Panc1 (cell line): ENCODE measurements at regions not wholly inside any gene's neighbourhood (a gene's known extent, or its start where the extent isn't known, plus 50 kb on each side); places are given as distances from the start of the nearest gene placed in this dataset.

Experiments used
- ATAC-seq: fragments of 200-7000 bp; cut with Tn5 transposase; 2 replicates; pipeline ENCODE4 v1.9.1; 2020; ENCODE audit warnings: mild to moderate bottlenecking, moderate library complexity
- BruUV-seq: library from RNA; stranded (reverse); fragments of 400-500 nt; replicated peaks from 2 replicates; lab custom pipeline; 2021; lab: Mats Ljungman, UMichigan
- CTCF ChIA-PET: fragments of 300-600 bp; sonication (Branson Sonifier 250); formaldehyde crosslinking; loops from one replicate; lab custom pipeline; 2022; ENCODE audit warnings: antibody characterized with exemption; lab: Charles Lee
- POLR2A ChIA-PET: fragments of 300-600 bp; sonication (Branson Sonifier 250); formaldehyde crosslinking; loops from one replicate; lab custom pipeline; 2022; ENCODE audit warnings: antibody characterized with exemption; lab: Charles Lee
- DNase-seq: peaks from one replicate; pipeline ENCODE4 v3.0.0-alpha.2; 2010; ENCODE audit warnings: low read depth, low spot score
- H3K27ac ChIP-seq: 2 replicates; pipeline ENCODE4 v1.5.1; 2011; ENCODE audit warnings: mild to moderate bottlenecking, low read length, inconsistent platforms
- H3K27me3 ChIP-seq: fragments of 200-500 bp; sonication (Bioruptor generic); 2 replicates; pipeline ENCODE4 v1.6.0; 2014; ENCODE audit warnings: low read length, inconsistent platforms; ENCODE audit not compliant: control insufficient read depth, insufficient read depth
- H3K36me3 ChIP-seq: fragments of 200-500 bp; sonication (Bioruptor generic); 2 replicates; pipeline ENCODE4 v1.5.1; 2014; ENCODE audit warnings: inconsistent platforms, mild to moderate bottlenecking, low read length, moderate library complexity; ENCODE audit not compliant: control insufficient read depth, insufficient read depth
- H3K4me1 ChIP-seq: 2 replicates; pipeline ENCODE4 v1.5.1; 2011; ENCODE audit warnings: inconsistent platforms, mild to moderate bottlenecking, low read length, moderate library complexity; ENCODE audit not compliant: control insufficient read depth, insufficient read depth
- H3K4me3 ChIP-seq, 2 experiments: 2 replicates each; pipeline ENCODE4 v1.5.1; 2011 to 2012; ENCODE audit warnings: low read depth in 2 of 2, low read length in 2 of 2, mild to moderate bottlenecking in 2 of 2, inconsistent platforms in 1 of 2, moderate library complexity in 1 of 2
- H3K9me3 ChIP-seq: fragments of 200-500 bp; sonication (Bioruptor generic); 2 replicates; pipeline ENCODE4 v1.5.1; 2014; ENCODE audit warnings: low read depth, mild to moderate bottlenecking, inconsistent platforms, low read length, moderate library complexity; ENCODE audit not compliant: control insufficient read depth, insufficient read depth
- POLR2AphosphoS5 ChIP-seq: IDR thresholded peaks from 2 replicates; pipeline ENCODE4 v1.6.1; 2012; ENCODE audit warnings: mild to moderate bottlenecking, low read depth, low read length, moderate library complexity
- SIN3A ChIP-seq: IDR thresholded peaks from 2 replicates; pipeline ENCODE4 v1.6.1; 2012; ENCODE audit warnings: low read depth, mild to moderate bottlenecking, low read length, moderate library complexity, borderline replicate concordance; ENCODE audit not compliant: insufficient read depth
- TCF7L2 ChIP-seq: IDR thresholded peaks from 2 replicates; pipeline ENCODE4 v1.6.1; 2011; ENCODE audit warnings: mild to moderate bottlenecking, low read depth, low read length, inconsistent platforms
- in situ Hi-C: cut with HindIII; loops from 2 replicates; pipeline ENCODE4 v1.10.0; 2016; ENCODE audit warnings: low sequenced_read_pairs, low pct_unique_long_range_greater_than_20kb
- intact Hi-C: fragments of 100-400 bp; cut with micrococcal nuclease; formaldehyde crosslinking; loops from one replicate; pipeline ENCODE4 v1.10.0; 2022; ENCODE audit not compliant: unreplicated experiment
- TF ChIP-seq, protein P1 (sequence below): fragments of 450-650 bp; IDR thresholded peaks from 2 replicates; pipeline ENCODE4 v1.5.1; 2017; ENCODE audit warnings: mild to moderate bottlenecking
- TF ChIP-seq, protein P2 (sequence below), 2 experiments: IDR thresholded peaks; 2 replicates each; pipeline ENCODE4 v1.6.1; 2011 to 2012; ENCODE audit warnings: low read depth in 2 of 2, control low read depth in 1 of 2, low read length in 1 of 2, mild to moderate bottlenecking in 1 of 2, moderate library complexity in 1 of 2; ENCODE audit not compliant: insufficient read depth in 1 of 2

DNA sequence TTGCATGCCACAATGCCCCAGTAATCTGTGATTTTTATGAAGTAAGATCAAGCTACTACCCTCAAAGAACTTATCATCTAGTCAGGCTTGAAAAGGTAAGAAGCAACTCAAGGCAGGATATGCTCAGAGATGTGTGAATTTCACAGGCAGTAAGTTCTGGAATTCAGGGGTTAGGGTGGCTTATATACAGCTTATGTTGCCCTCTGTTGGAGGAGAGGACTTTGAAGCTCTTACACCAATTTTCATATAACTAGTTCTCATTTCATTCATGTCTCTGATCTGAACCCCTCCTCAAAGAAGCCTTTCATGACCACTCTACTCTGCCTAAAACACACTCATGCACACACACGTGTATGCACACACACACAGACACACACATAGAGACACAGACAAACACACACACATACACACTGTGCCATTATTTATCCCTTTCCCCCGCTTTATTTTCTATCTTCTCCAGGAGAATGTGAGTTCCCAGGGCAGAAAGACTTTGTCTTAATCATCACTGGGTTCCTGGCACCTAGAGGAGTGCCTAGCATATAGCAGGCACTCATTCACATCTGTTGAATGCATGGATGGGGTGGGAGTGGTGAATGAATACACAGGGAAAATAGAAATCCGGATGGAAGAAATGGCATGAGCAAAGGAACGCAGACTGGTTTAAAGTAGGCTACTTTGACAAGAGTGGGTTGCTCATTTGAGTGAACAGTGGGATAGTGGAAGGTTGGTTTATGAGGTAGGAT lies 220.7 kb upstream of the ZBED5 start:
- TF ChIP-seq, protein P1, sequence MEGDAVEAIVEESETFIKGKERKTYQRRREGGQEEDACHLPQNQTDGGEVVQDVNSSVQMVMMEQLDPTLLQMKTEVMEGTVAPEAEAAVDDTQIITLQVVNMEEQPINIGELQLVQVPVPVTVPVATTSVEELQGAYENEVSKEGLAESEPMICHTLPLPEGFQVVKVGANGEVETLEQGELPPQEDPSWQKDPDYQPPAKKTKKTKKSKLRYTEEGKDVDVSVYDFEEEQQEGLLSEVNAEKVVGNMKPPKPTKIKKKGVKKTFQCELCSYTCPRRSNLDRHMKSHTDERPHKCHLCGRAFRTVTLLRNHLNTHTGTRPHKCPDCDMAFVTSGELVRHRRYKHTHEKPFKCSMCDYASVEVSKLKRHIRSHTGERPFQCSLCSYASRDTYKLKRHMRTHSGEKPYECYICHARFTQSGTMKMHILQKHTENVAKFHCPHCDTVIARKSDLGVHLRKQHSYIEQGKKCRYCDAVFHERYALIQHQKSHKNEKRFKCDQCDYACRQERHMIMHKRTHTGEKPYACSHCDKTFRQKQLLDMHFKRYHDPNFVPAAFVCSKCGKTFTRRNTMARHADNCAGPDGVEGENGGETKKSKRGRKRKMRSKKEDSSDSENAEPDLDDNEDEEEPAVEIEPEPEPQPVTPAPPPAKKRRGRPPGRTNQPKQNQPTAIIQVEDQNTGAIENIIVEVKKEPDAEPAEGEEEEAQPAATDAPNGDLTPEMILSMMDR, result peak; percentile 57
- TF ChIP-seq, protein P2, sequence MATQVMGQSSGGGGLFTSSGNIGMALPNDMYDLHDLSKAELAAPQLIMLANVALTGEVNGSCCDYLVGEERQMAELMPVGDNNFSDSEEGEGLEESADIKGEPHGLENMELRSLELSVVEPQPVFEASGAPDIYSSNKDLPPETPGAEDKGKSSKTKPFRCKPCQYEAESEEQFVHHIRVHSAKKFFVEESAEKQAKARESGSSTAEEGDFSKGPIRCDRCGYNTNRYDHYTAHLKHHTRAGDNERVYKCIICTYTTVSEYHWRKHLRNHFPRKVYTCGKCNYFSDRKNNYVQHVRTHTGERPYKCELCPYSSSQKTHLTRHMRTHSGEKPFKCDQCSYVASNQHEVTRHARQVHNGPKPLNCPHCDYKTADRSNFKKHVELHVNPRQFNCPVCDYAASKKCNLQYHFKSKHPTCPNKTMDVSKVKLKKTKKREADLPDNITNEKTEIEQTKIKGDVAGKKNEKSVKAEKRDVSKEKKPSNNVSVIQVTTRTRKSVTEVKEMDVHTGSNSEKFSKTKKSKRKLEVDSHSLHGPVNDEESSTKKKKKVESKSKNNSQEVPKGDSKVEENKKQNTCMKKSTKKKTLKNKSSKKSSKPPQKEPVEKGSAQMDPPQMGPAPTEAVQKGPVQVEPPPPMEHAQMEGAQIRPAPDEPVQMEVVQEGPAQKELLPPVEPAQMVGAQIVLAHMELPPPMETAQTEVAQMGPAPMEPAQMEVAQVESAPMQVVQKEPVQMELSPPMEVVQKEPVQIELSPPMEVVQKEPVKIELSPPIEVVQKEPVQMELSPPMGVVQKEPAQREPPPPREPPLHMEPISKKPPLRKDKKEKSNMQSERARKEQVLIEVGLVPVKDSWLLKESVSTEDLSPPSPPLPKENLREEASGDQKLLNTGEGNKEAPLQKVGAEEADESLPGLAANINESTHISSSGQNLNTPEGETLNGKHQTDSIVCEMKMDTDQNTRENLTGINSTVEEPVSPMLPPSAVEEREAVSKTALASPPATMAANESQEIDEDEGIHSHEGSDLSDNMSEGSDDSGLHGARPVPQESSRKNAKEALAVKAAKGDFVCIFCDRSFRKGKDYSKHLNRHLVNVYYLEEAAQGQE (IDR thresholded peaks at IDR 0.05; ENCODE audit: insufficient read depth in 1 of 2, low read depth in 2 of 2, low read length in 1 of 2), result no peak
- no peak overlapping the region for H3K4me3 ChIP-seq
- H3K4me1 ChIP-seq, result no peaks in the 10 kb centered on the region
- no peak for DNase-seq
- peaks cover 11% of the 10 kb centered on the region for H3K27me3 ChIP-seq
- in situ Hi-C loops, result no loop called here
- ATAC-seq, result peak; percentile 56
- intact Hi-C loops, result no loop called here
- ChIA-PET CTCF (interaction anchor here (0.6 to 1.9 kb wide), 4 partner anchors 51 to 289 kb away, joined by 3 to 6 read pairs (median 5); no protein-coding TSS in a partner anchor), POLR2A (no interaction called here)
- H3K9me3 ChIP-seq, result no peaks in the 10 kb centered on the region
- no peak overlapping the region for H3K27ac ChIP-seq
- H3K36me3 ChIP-seq, result no peaks in the 10 kb centered on the region
- BruUV-seq, result no TSS peak

DNA sequence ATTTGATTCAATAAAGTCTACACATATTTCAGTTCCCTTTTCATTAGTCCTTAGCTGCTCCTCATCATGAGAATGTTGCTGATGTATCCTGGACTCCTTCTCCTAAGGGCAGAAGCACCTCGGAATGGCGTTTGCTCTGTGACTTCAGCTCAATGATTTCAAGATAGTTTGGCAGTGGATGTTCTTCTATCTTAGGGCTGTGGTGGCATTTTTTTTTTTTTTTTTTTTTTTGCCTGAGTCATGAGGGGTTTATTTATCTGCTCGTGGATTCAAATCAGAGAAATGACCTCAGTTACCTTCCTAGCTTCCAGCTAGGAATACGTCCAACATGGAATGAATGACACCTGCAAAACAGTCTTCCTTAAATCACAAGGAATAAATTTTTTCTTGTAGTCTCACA lies 220.0 kb upstream of the ZBED5 start:
- Histone ChIP-seq H3K27me3 (peaks cover 10% of the 10 kb centered on the region), H3K4me3 (no peak overlapping the region), H3K4me1 (no peaks in the 10 kb centered on the region), H3K27ac (no peak overlapping the region), H3K9me3 (no peaks in the 10 kb centered on the region), H3K36me3 (no peaks in the 10 kb centered on the region)
- BruUV-seq, result no TSS peak
- POLR2A ChIA-PET, result interaction anchor here (0.6 kb wide), 2 partner anchors 113 to 274 kb away, joined by 6 to 11 read pairs; no protein-coding TSS in a partner anchor
- DNase-seq (no peak), ATAC-seq (no peak)
- intact Hi-C loops, result no loop called here
- in situ Hi-C loops, result no loop called here
- TF ChIP-seq SIN3A (no peak), POLR2AphosphoS5 (no peak)
- CTCF ChIA-PET, result interaction anchor here (0.6 to 1.9 kb wide), 5 partner anchors 50 to 524 kb away, joined by 3 to 6 read pairs (median 5); no protein-coding TSS in a partner anchor

DNA sequence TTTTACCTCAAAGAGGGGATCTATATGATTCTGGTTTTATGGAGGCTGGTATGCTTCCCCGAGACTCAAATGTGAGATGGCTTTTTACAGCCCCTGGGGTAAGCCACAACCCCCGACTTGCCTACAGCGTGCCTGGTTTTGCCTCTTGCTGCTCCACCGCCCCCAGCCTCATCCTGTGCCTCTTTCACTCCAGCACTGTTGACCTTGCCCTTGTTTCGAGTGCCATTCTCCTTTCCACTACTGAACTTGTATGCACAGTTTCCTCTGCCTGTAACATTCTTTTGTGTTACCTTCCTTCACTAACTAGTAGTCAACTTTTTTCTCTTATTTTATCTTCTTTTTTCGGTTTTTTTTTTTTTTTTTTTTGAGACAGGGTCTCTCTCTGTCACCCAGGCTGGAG lies 219.0 kb upstream of the ZBED5 start:
- CTCF ChIA-PET, result interaction anchor here (0.7 to 1.9 kb wide), 2 partner anchors 9 to 49 kb away, joined by 5 to 8 read pairs; no protein-coding TSS in a partner anchor
- intact Hi-C loops (no loop called here), in situ Hi-C loops (no loop called here)

More for the DNA sequence above, 219.0 kb upstream of the ZBED5 start:
- Histone ChIP-seq H3K9me3 (no peaks in the 10 kb centered on the region), H3K27me3 (peaks cover 10% of the 10 kb centered on the region), H3K36me3 (no peaks in the 10 kb centered on the region), H3K4me3 (no peak overlapping the region), H3K27ac (no peak overlapping the region), H3K4me1 (no peaks in the 10 kb centered on the region)
- POLR2A ChIA-PET, result no interaction called here
- no peak for DNase-seq
- TF ChIP-seq, protein P2 (IDR thresholded peaks at IDR 0.05; ENCODE audit: insufficient read depth in 1 of 2, low read depth in 2 of 2, low read length in 1 of 2), result no peak
- TF ChIP-seq SIN3A, result no peak
- TF ChIP-seq, protein P1, result no peak
- TF ChIP-seq POLR2AphosphoS5, result no peak
- no peak for TF ChIP-seq TCF7L2
- BruUV-seq, result no TSS peak
- ATAC-seq, result no peak
